SK-N-MC (cell line): ENCODE measurements at regions not wholly inside any gene's neighbourhood (a gene's known extent, or its start where the extent isn't known, plus 50 kb on each side); places are given as distances from the start of the nearest gene placed in this dataset.

ENCODE experiments used
- EZH2 ChIP-seq: fragments of 200-600 bp; sonication (generic); IDR thresholded peaks from one replicate; pipeline ENCODE4 v1.6.1; 2017; ENCODE audit warnings: antibody characterized with exemption
- FOXP2 ChIP-seq: optimal IDR thresholded peaks from 2 replicates; pipeline ENCODE3; 2011; ENCODE audit warnings: mild to moderate bottlenecking, moderate library complexity; ENCODE audit not compliant: insufficient read depth; ENCODE audit errors: extremely low read length, control extremely low read depth
- POLR2AphosphoS5 ChIP-seq: IDR thresholded peaks from 2 replicates; pipeline ENCODE4 v1.6.1; 2012; ENCODE audit warnings: mild to moderate bottlenecking, low read depth, low read length, borderline replicate concordance

GRCh38 chr1:110787328-110788071 is 85.4 kb upstream of the CD53 start:
- TF ChIP-seq EZH2 (no peak), POLR2AphosphoS5 (no peak), FOXP2 (no peak)
